H9 (cell line): ENCODE measurements at regions not wholly inside any gene's neighbourhood (a gene's known extent, or its start where the extent isn't known, plus 50 kb on each side); places are given as distances from the start of the nearest gene placed in this dataset.

Source experiments
- DNase-seq: peaks from one replicate; pipeline ENCODE4 v3.0.0-alpha.2; 2017
- H2AFZ ChIP-seq: one replicate; pipeline ENCODE4 v1.6.1; 2013; ENCODE audit warnings: mild to moderate bottlenecking, low read length, control low read depth, moderate library complexity
- H2AK5ac ChIP-seq: 2 replicates; pipeline ENCODE4 v1.6.1; 2013; ENCODE audit warnings: low read length, control low read depth, mixed read lengths; ENCODE audit not compliant: insufficient read length
- H2BK120ac ChIP-seq: one replicate; pipeline ENCODE4 v1.6.1; 2013; ENCODE audit warnings: low read depth, mild to moderate bottlenecking, low read length, control low read depth, inconsistent platforms; ENCODE audit not compliant: poor library complexity, severe bottlenecking
- H2BK12ac ChIP-seq: 2 replicates; pipeline ENCODE4 v1.6.1; 2013; ENCODE audit warnings: low read length, control low read depth, mixed read lengths, low read depth; ENCODE audit not compliant: insufficient read length
- H2BK15ac ChIP-seq: 2 replicates; pipeline ENCODE4 v1.6.1; 2013; ENCODE audit warnings: low read depth, low read length, control low read depth
- H2BK20ac ChIP-seq: one replicate; pipeline ENCODE4 v1.6.1; 2013; ENCODE audit warnings: low read depth, mild to moderate bottlenecking, low read length, control low read depth, inconsistent platforms; ENCODE audit not compliant: poor library complexity, severe bottlenecking
- H2BK5ac ChIP-seq: 2 replicates; pipeline ENCODE4 v1.6.1; 2013; ENCODE audit warnings: low read length, control low read depth, mixed read lengths; ENCODE audit not compliant: insufficient read length
- H3K14ac ChIP-seq: 2 replicates; pipeline ENCODE4 v1.6.1; 2013; ENCODE audit warnings: low read length, control low read depth; ENCODE audit not compliant: insufficient read depth
- H3K18ac ChIP-seq: 2 replicates; pipeline ENCODE4 v1.6.1; 2013; ENCODE audit warnings: low read depth, mild to moderate bottlenecking, mixed read lengths, low read length, control low read depth; ENCODE audit not compliant: insufficient read length
- H3K23ac ChIP-seq: 2 replicates; pipeline ENCODE4 v1.6.1; 2013; ENCODE audit warnings: low read length, control low read depth, mixed read lengths, low read depth; ENCODE audit not compliant: insufficient read length
- H3K23me2 ChIP-seq: 2 replicates; pipeline ENCODE4 v1.6.1; 2013; ENCODE audit warnings: low read depth, mild to moderate bottlenecking, mixed read lengths, low read length, control low read depth; ENCODE audit not compliant: insufficient read length, poor library complexity, severe bottlenecking
- H3K27ac ChIP-seq: 2 replicates; pipeline ENCODE4 v1.5.1; 2013; ENCODE audit warnings: low read length, control low read depth, mixed read lengths, low read depth; ENCODE audit not compliant: insufficient read length
- H3K27me3 ChIP-seq: 2 replicates; pipeline ENCODE4 v1.6.1; 2013; ENCODE audit warnings: low read length, control low read depth, inconsistent platforms; ENCODE audit not compliant: insufficient read depth
- H3K4ac ChIP-seq: 2 replicates; pipeline ENCODE4 v1.6.1; 2013; ENCODE audit warnings: low read depth, mild to moderate bottlenecking, control low read depth, inconsistent platforms, low read length, moderate library complexity
- H3K4me1 ChIP-seq: 2 replicates; pipeline ENCODE4 v1.6.1; 2013; ENCODE audit warnings: low read length, control low read depth, inconsistent platforms; ENCODE audit not compliant: insufficient read depth
- H3K4me2 ChIP-seq: 2 replicates; pipeline ENCODE4 v1.6.1; 2013; ENCODE audit warnings: low read length, control low read depth, mixed read lengths; ENCODE audit not compliant: insufficient read length, insufficient read depth
- H3K56ac ChIP-seq: 2 replicates; pipeline ENCODE4 v1.6.1; 2013; ENCODE audit warnings: low read depth, mild to moderate bottlenecking, mixed read lengths, low read length, control low read depth; ENCODE audit not compliant: insufficient read length
- H3K79me1 ChIP-seq: 2 replicates; pipeline ENCODE4 v1.6.1; 2013; ENCODE audit warnings: low read depth, mild to moderate bottlenecking, moderate library complexity, low read length, control low read depth, inconsistent platforms; ENCODE audit not compliant: insufficient read depth, poor library complexity, severe bottlenecking
- H3K79me2 ChIP-seq: 2 replicates; pipeline ENCODE4 v1.6.1; 2013; ENCODE audit warnings: low read length, control low read depth, inconsistent platforms; ENCODE audit not compliant: insufficient read depth
- H3K9ac ChIP-seq: 2 replicates; pipeline ENCODE4 v1.6.1; 2013; ENCODE audit warnings: low read length, control low read depth, mixed read lengths; ENCODE audit not compliant: insufficient read length; ENCODE audit errors: extremely low read depth
- H3K9me3 ChIP-seq: one replicate; pipeline ENCODE4 v1.6.1; 2013; ENCODE audit warnings: low read depth, low read length, inconsistent platforms; ENCODE audit not compliant: control insufficient read depth
- H3T11ph ChIP-seq: one replicate; pipeline ENCODE4 v1.6.1; 2013; ENCODE audit warnings: mild to moderate bottlenecking, low read length, control low read depth, inconsistent platforms
- H4K20me1 ChIP-seq: one replicate; pipeline ENCODE4 v1.6.1; 2013; ENCODE audit not compliant: control insufficient read depth, insufficient read length, insufficient read depth
- H4K5ac ChIP-seq: 2 replicates; pipeline ENCODE4 v1.6.1; 2013; ENCODE audit warnings: low read depth, mild to moderate bottlenecking, mixed read lengths, low read length, control low read depth; ENCODE audit not compliant: insufficient read length
- H4K8ac ChIP-seq: replicated peaks from 2 replicates; pipeline ENCODE4 v1.6.1; 2013; ENCODE audit warnings: low read length, control low read depth, mixed read lengths, low read depth; ENCODE audit not compliant: insufficient read length
- H4K91ac ChIP-seq: 2 replicates; pipeline ENCODE4 v1.6.1; 2013; ENCODE audit warnings: low read depth, mild to moderate bottlenecking, moderate library complexity, mixed read lengths, low read length, control low read depth; ENCODE audit not compliant: insufficient read length
- H3K27ac Mint-ChIP-seq, 3 experiments: 2 replicates in 2 of 3; 3 replicates in 1 of 3; pipeline ENCODE4 v1.8.0; 2020 to 2021; ENCODE audit warnings: mixed read lengths in 3 of 3, mild to moderate bottlenecking in 1 of 3, moderate library complexity in 1 of 3
- H3K27me3 Mint-ChIP-seq: 2 replicates; pipeline ENCODE4 v1.8.0; 2021; ENCODE audit warnings: low read depth, mild to moderate bottlenecking, moderate library complexity, mixed read lengths
- H3K36me3 Mint-ChIP-seq, 3 experiments: 2 replicates in 2 of 3; 3 replicates in 1 of 3; pipeline ENCODE4 v1.8.0; 2020 to 2021; ENCODE audit warnings: low read depth in 3 of 3, mixed read lengths in 3 of 3; ENCODE audit not compliant: insufficient read depth in 1 of 3
- H3K4me1 Mint-ChIP-seq, 2 experiments: 2 replicates each; pipeline ENCODE4 v1.8.0; 2020; ENCODE audit warnings: mixed read lengths in 2 of 2
- H3K4me3 Mint-ChIP-seq, 2 experiments: 2 replicates in 1 of 2; 3 replicates in 1 of 2; pipeline ENCODE4 v1.8.0; 2020 to 2021; ENCODE audit warnings: mild to moderate bottlenecking in 2 of 2, mixed read lengths in 2 of 2, moderate library complexity in 1 of 2
- H3K9me3 Mint-ChIP-seq, 2 experiments: 2 replicates in 1 of 2; 3 replicates in 1 of 2; pipeline ENCODE4 v1.8.0; 2020; ENCODE audit warnings: mild to moderate bottlenecking in 2 of 2, mixed read lengths in 2 of 2, moderate library complexity in 1 of 2
- CTCF ChIP-seq: fragments of 200-600 bp; sonication (generic); conservative IDR thresholded peaks from 3 replicates; pipeline ENCODE4 v1.8.0; 2021; ENCODE audit warnings: antibody characterized with exemption, mild to moderate bottlenecking
- WGBS: extraction: QIAGEN DNeasy Blood & Tissue Kit; methylation state at CpG from one replicate; pipeline ENCODE4 v1.1.7; 2013; ENCODE audit warnings: missing lambda C conversion rate, low lambda C conversion rate, mixed read lengths; ENCODE audit not compliant: insufficient read length; ENCODE audit errors: extremely low coverage; 5-methylcytosine and 5-hydroxymethylcytosine counted together

- H3K18ac ChIP-seq = no peak overlapping the region
- no peaks in the 10 kb centered on the region for H4K20me1 ChIP-seq
- no peak for DNase-seq
- no peak overlapping the region for H4K5ac ChIP-seq
- Mint-ChIP-seq H3K4me3 (no peak overlapping the region), H3K27me3 (no peaks in the 10 kb centered on the region), H3K36me3 (no peaks in the 10 kb centered on the region; a peak in 2 of 7 replicates), H3K27ac (no peak overlapping the region), H3K9me3 (peaks cover 3 to 9% of the 10 kb centered on the region in 2 experiments; a peak in 3 of 5 replicates), H3K4me1 (no peaks in the 10 kb centered on the region)
- H3K4me2 ChIP-seq = no peak overlapping the region
- no peak overlapping the region for H2BK12ac ChIP-seq
- no peak overlapping the region for H2AK5ac ChIP-seq
- no peaks in the 10 kb centered on the region for H3K23me2 ChIP-seq
- no peak overlapping the region for H4K8ac ChIP-seq
- no peak overlapping the region for H2AFZ ChIP-seq
- no peak overlapping the region for H3T11ph ChIP-seq
- H3K79me1 ChIP-seq = no peaks in the 10 kb centered on the region
- H3K9me3 ChIP-seq = no peaks in the 10 kb centered on the region
- H3K4me1 ChIP-seq = no peaks in the 10 kb centered on the region
- WGBS = no CpG with 5 or more reads among the region's 1 CpG
- no peaks in the 10 kb centered on the region for H3K79me2 ChIP-seq
- no peak overlapping the region for H2BK20ac ChIP-seq
- no peak overlapping the region for H3K4ac ChIP-seq
- H3K27me3 ChIP-seq = no peaks in the 10 kb centered on the region
- H3K56ac ChIP-seq = no peak overlapping the region
- TF ChIP-seq CTCF = no peak; the same call in 2 of the 3 replicates
- H2BK5ac ChIP-seq = no peak overlapping the region
- H2BK15ac ChIP-seq = no peak overlapping the region
- H4K91ac ChIP-seq = no peak overlapping the region
- H2BK120ac ChIP-seq = no peak overlapping the region
- no peak overlapping the region for H3K23ac ChIP-seq
- no peak overlapping the region for H3K9ac ChIP-seq
- no peak overlapping the region for H3K14ac ChIP-seq
- no peak overlapping the region for H3K27ac ChIP-seq
These were observed 382.9 kb downstream of the TMEM161B start for GRCh38 chr5:87885758-87886157.
